OCI-LY1 (cell line): ENCODE measurements at regions not wholly inside any gene's neighbourhood (a gene's known extent, or its start where the extent isn't known, plus 50 kb on each side); places are given as distances from the start of the nearest gene placed in this dataset.

Experiments used
- H2AFZ ChIP-seq: fragments of 200-600 bp; sonication (generic), shearing (Covaris generic); 2 replicates; pipeline ENCODE4 v1.6.0; 2014; ENCODE audit warnings: antibody characterized with exemption, mild to moderate bottlenecking, low read length
- H3F3A ChIP-seq: fragments of 200-600 bp; sonication (generic), shearing (Covaris generic); 2 replicates; pipeline ENCODE4 v1.6.0; 2014; ENCODE audit warnings: mild to moderate bottlenecking, antibody characterized with exemption, low read length, moderate library complexity; ENCODE audit not compliant: insufficient read depth
- H3K27ac ChIP-seq: fragments of 200-600 bp; sonication (generic); 2 replicates; pipeline ENCODE4 v1.5.1; 2014; ENCODE audit warnings: low read length, mixed run types, mild to moderate bottlenecking, low read depth; ENCODE audit not compliant: poor library complexity, severe bottlenecking
- H3K27me3 ChIP-seq: fragments of 200-600 bp; sonication (generic); 2 replicates; pipeline ENCODE4 v1.6.0; 2014; ENCODE audit warnings: antibody characterized with exemption, mild to moderate bottlenecking, low read length, moderate library complexity; ENCODE audit not compliant: insufficient read depth
- H3K36me3 ChIP-seq: fragments of 200-600 bp; sonication (generic); 2 replicates; pipeline ENCODE4 v1.6.1; 2014; ENCODE audit warnings: mild to moderate bottlenecking, antibody characterized with exemption, low read length, moderate library complexity, mixed read lengths; ENCODE audit not compliant: insufficient read depth
- H3K4me1 ChIP-seq: fragments of 200-600 bp; sonication (generic); 2 replicates; pipeline ENCODE4 v1.5.1; 2014; ENCODE audit warnings: mild to moderate bottlenecking, low read length, moderate library complexity; ENCODE audit not compliant: insufficient read depth, severe bottlenecking
- H3K4me2 ChIP-seq: fragments of 200-600 bp; sonication (generic), shearing (Covaris generic); 2 replicates; pipeline ENCODE4 v1.6.1; 2014; ENCODE audit warnings: low read length
- H3K4me3 ChIP-seq: fragments of 200-600 bp; sonication (generic); 2 replicates; pipeline ENCODE4 v1.5.1; 2014; ENCODE audit warnings: low read length, low read depth, mild to moderate bottlenecking, mixed read lengths; ENCODE audit not compliant: poor library complexity, severe bottlenecking
- H3K79me2 ChIP-seq: fragments of 200-600 bp; shearing (Covaris generic); 2 replicates; pipeline ENCODE4 v1.6.1; 2016; ENCODE audit warnings: mixed run types, low read length, mixed read lengths; ENCODE audit not compliant: insufficient read depth
- H3K9ac ChIP-seq: fragments of 200-600 bp; sonication (generic), shearing (Covaris generic); 2 replicates; pipeline ENCODE4 v1.6.1; 2014; ENCODE audit warnings: mild to moderate bottlenecking, low read length, mixed read lengths
- H3K9me2 ChIP-seq: fragments of 200-600 bp; sonication (generic), shearing (Covaris generic); 2 replicates; pipeline ENCODE4 v1.6.1; 2014; ENCODE audit warnings: low read depth, mild to moderate bottlenecking, low read length, mixed read lengths
- H3K9me3 ChIP-seq: fragments of 200-600 bp; shearing (Covaris generic); 2 replicates; pipeline ENCODE4 v1.6.1; 2014; ENCODE audit warnings: low read length, mixed read lengths
- H4K20me1 ChIP-seq: fragments of 200-600 bp; sonication (generic), shearing (Covaris generic); 2 replicates; pipeline ENCODE4 v1.6.0; 2016; ENCODE audit warnings: mild to moderate bottlenecking, low read length; ENCODE audit not compliant: insufficient read depth
- EZH2 ChIP-seq: fragments of 200-600 bp; sonication (generic), shearing (Covaris generic); IDR thresholded peaks from 2 replicates; pipeline ENCODE4 v1.8.0; 2017; ENCODE audit warnings: borderline replicate concordance, mixed run types, mild to moderate bottlenecking, antibody characterized with exemption, low read length, moderate library complexity, mixed read lengths
- TF ChIP-seq, protein P1 (sequence below): fragments of 200-600 bp; sonication (generic), shearing (Covaris generic); IDR thresholded peaks from 2 replicates; pipeline ENCODE4 v1.5.1; 2017; ENCODE audit warnings: mild to moderate bottlenecking, antibody characterized with exemption, low read length, moderate library complexity, mixed read lengths

DNA sequence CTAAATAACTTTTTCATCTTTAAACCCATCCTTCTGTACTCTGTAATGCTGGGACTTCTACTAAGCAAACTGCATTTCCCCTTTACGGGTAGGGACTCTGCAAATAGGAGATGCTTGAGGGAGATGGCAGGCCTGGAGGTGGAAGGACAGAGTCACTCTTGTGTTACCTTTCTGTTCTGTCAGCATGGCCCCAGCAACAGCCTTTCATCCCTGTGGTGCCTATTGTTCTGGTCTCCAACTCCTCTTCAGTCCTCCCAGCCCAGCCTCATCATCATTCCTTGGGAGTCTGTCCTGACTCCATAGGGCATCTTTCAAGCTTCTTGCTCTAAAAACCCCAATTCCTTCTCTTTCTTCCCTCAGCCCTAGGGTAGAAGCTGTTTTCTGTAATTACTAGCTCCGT is 230.0 kb downstream of the SNX13 start:
- H3K27ac ChIP-seq, result no peak overlapping the region
- H3K79me2 ChIP-seq, result no peaks in the 10 kb centered on the region
- H3K9me3 ChIP-seq, result no peaks in the 10 kb centered on the region
- no peaks in the 10 kb centered on the region for H3F3A ChIP-seq
- H3K36me3 ChIP-seq, result no peaks in the 10 kb centered on the region
- H4K20me1 ChIP-seq, result 0 out of 2 replicates have a peak, but pooled peaks cover under 1% of the 10 kb centered on the region
- no peaks in the 10 kb centered on the region for H3K4me1 ChIP-seq
- H3K4me2 ChIP-seq, result no peak overlapping the region
- H3K27me3 ChIP-seq, result no peaks in the 10 kb centered on the region
- no peaks in the 10 kb centered on the region for H3K9me2 ChIP-seq
- TF ChIP-seq, protein P1, sequence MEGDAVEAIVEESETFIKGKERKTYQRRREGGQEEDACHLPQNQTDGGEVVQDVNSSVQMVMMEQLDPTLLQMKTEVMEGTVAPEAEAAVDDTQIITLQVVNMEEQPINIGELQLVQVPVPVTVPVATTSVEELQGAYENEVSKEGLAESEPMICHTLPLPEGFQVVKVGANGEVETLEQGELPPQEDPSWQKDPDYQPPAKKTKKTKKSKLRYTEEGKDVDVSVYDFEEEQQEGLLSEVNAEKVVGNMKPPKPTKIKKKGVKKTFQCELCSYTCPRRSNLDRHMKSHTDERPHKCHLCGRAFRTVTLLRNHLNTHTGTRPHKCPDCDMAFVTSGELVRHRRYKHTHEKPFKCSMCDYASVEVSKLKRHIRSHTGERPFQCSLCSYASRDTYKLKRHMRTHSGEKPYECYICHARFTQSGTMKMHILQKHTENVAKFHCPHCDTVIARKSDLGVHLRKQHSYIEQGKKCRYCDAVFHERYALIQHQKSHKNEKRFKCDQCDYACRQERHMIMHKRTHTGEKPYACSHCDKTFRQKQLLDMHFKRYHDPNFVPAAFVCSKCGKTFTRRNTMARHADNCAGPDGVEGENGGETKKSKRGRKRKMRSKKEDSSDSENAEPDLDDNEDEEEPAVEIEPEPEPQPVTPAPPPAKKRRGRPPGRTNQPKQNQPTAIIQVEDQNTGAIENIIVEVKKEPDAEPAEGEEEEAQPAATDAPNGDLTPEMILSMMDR, result no peak
- TF ChIP-seq EZH2, result no peak
- H2AFZ ChIP-seq, result no peak overlapping the region
- no peak overlapping the region for H3K4me3 ChIP-seq
- no peak overlapping the region for H3K9ac ChIP-seq

DNA sequence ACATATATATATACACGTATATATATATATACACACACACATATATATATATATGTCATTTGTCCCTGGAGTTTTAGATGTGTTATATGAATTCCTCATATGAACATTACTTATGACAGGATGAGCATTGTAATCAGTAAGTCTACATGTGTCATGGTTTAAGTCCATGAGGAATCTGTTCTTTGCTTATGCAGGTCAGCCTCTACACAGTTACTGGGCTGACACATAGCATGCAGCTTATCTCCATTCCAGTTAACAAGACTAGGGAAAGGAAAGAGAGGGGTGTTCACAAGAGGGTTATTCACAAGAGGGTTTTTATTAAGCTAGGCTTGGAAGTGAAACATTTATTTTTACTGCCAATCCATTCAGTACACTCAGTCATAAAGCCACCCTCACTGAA is 226.7 kb downstream of the SNX13 start:
- Histone ChIP-seq H3K4me2 (no peak overlapping the region), H2AFZ (no peak overlapping the region), H3K4me3 (no peak overlapping the region), H3K9me2 (no peaks in the 10 kb centered on the region), H3K27ac (no peak overlapping the region), H3K36me3 (no peaks in the 10 kb centered on the region), H3K27me3 (peaks cover 4% of the 10 kb centered on the region; the same call in 1 of the 2 replicates), H3K4me1 (no peaks in the 10 kb centered on the region), H3F3A (no peaks in the 10 kb centered on the region), H3K9me3 (no peaks in the 10 kb centered on the region), H4K20me1 (0 out of 2 replicates have a peak, but pooled peaks cover 4% of the 10 kb centered on the region), H3K79me2 (no peaks in the 10 kb centered on the region), H3K9ac (no peak overlapping the region)
- TF ChIP-seq, protein P1, result no peak
- no peak for TF ChIP-seq EZH2

DNA sequence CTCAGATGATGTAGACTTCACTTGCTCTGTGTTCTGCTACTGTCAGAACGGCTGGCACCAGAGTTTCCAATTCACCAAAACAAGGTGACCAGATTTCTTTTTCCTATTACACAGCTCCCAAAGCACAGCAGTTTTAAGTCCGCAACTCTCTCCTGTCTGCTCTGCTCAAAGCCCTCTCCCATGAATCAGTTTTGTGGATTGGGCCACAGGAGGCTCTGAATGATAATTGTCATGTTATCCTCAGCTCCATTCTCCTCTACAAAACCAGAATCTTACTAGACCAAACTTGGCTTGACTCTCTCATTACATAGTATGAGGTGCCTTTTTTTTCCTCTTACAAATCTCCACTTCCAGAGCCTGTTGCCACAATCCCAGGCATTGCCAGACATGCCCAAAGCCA is 223.5 kb downstream of the SNX13 start:
- H3K4me1 ChIP-seq, result no peaks in the 10 kb centered on the region
- H3K9me3 ChIP-seq, result no peaks in the 10 kb centered on the region
- peaks cover 4% of the 10 kb centered on the region; the same call in 1 of the 2 replicates for H3K27me3 ChIP-seq
- H3K36me3 ChIP-seq, result no peaks in the 10 kb centered on the region
- no peaks in the 10 kb centered on the region for H3K79me2 ChIP-seq
- no peak overlapping the region for H3K9ac ChIP-seq
- H2AFZ ChIP-seq, result no peak overlapping the region
- H3K4me2 ChIP-seq, result no peak overlapping the region
- no peaks in the 10 kb centered on the region for H3K9me2 ChIP-seq
- no peaks in the 10 kb centered on the region for H3F3A ChIP-seq
- no peak overlapping the region for H3K27ac ChIP-seq
- no peak overlapping the region for H3K4me3 ChIP-seq
- TF ChIP-seq, protein P1, result no peak
- TF ChIP-seq EZH2, result no peak
- 0 out of 2 replicates have a peak, but pooled peaks cover 4% of the 10 kb centered on the region for H4K20me1 ChIP-seq
